Hepatocyte (in vitro differentiated cells): ENCODE measurements at regions not wholly inside any gene's neighbourhood (a gene's known extent, or its start where the extent isn't known, plus 50 kb on each side); places are given as distances from the start of the nearest gene placed in this dataset.

Experiments used
- DNase-seq: peaks from one replicate; pipeline ENCODE4 v3.0.0-alpha.2; 2016; ENCODE audit warnings: low spot score
- H2AFZ ChIP-seq: fragments of 200-600 bp; sonication (generic); 2 replicates; pipeline ENCODE4 v1.6.0; 2016; ENCODE audit warnings: antibody characterized with exemption, mild to moderate bottlenecking
- H3K27ac ChIP-seq: fragments of 200-600 bp; sonication (generic); 2 replicates; pipeline ENCODE4 v1.5.1; 2016; ENCODE audit warnings: mild to moderate bottlenecking
- H3K27me3 ChIP-seq: fragments of 200-600 bp; sonication (generic); 2 replicates; pipeline ENCODE4 v1.6.1; 2016
- H3K36me3 ChIP-seq: fragments of 200-600 bp; sonication (generic); replicated peaks from 2 replicates; pipeline ENCODE4 v1.5.1; 2016; ENCODE audit warnings: low read depth; ENCODE audit not compliant: insufficient read depth
- H3K4me1 ChIP-seq: fragments of 200-600 bp; sonication (generic); 2 replicates; pipeline ENCODE4 v1.5.1; 2016; ENCODE audit warnings: mild to moderate bottlenecking, moderate library complexity; ENCODE audit not compliant: insufficient read depth
- H3K4me2 ChIP-seq: fragments of 200-600 bp; sonication (generic); 2 replicates; pipeline ENCODE4 v1.6.0; 2016
- H3K4me3 ChIP-seq: fragments of 200-600 bp; sonication (generic); 2 replicates; pipeline ENCODE4 v1.5.1; 2016; ENCODE audit warnings: mild to moderate bottlenecking
- H3K79me2 ChIP-seq: fragments of 200-600 bp; sonication (generic); 2 replicates; pipeline ENCODE4 v1.6.0; 2017; ENCODE audit warnings: mild to moderate bottlenecking
- H3K9me2 ChIP-seq: fragments of 200-600 bp; sonication (generic); replicated peaks from 2 replicates; pipeline ENCODE4 v1.6.0; 2017; ENCODE audit warnings: mild to moderate bottlenecking; ENCODE audit not compliant: insufficient read depth
- H3K9me3 ChIP-seq: fragments of 200-600 bp; sonication (generic); 2 replicates; pipeline ENCODE4 v1.5.1; 2016; ENCODE audit warnings: low read depth, mild to moderate bottlenecking
- H4K20me1 ChIP-seq: fragments of 200-600 bp; sonication (generic); 2 replicates; pipeline ENCODE4 v1.6.0; 2016; ENCODE audit warnings: mild to moderate bottlenecking; ENCODE audit not compliant: insufficient read depth, poor library complexity, severe bottlenecking
- EZH2 ChIP-seq: fragments of 200-600 bp; sonication (generic); IDR thresholded peaks from 2 replicates; pipeline ENCODE4 v1.6.1; 2016; ENCODE audit warnings: antibody characterized with exemption, mild to moderate bottlenecking, borderline replicate concordance
- EZH2phosphoT487 ChIP-seq: fragments of 200-600 bp; sonication (generic); IDR thresholded peaks from one replicate; pipeline ENCODE4 v1.6.1; 2018; ENCODE audit warnings: antibody characterized with exemption, mild to moderate bottlenecking, low read depth, moderate library complexity; ENCODE audit not compliant: unreplicated experiment, severe bottlenecking
- WGBS: methylation state at CpG from one replicate; pipeline ENCODE4 v1.1.6; 2016; ENCODE audit warnings: low lambda C conversion rate; ENCODE audit errors: missing lambda C conversion rate; 5-methylcytosine and 5-hydroxymethylcytosine counted together
- TF ChIP-seq, protein P1 (sequence below): fragments of 200-600 bp; sonication (generic); IDR thresholded peaks from 2 replicates; pipeline ENCODE4 v1.5.1; 2016; ENCODE audit warnings: antibody characterized with exemption, mild to moderate bottlenecking; ENCODE audit not compliant: poor library complexity

DNA sequence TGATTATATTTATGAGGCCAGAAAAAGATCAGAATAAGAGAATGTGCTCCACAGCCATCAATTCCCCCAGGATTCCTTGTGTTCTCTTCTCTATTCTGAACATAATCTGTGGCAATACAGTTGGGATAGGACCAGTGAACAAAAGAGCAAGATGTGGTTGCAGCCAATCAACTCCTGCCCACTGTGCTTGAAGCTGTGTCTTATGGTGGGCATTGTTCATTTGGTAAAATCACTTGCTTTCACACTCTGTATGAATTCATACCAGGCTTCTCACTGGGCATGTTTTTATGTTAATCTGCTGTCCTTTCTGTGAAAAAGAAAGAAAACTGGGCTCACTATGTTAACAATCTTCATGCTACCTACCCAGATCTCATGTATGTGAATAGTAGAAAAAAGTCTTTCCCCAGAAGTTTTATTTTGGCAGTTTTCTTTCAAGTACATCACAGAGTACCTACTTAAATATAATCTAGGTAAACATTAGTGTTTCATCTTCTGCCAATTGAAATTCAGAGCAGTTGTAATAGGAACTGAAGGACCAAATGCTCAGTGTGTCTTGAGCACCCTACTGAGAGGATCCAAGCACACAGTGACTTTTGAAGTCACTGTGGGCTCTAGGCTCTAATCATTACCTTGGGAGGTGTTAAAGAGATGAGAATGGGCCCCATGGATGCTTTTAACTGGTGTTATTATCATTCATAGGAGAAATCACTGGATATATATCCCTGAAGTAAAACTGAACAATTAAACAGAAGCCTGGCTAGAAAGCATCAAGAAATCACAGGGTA lies 429.2 kb upstream of the TRAM1L1 start:
- no peaks in the 10 kb centered on the region for H4K20me1 ChIP-seq
- no peak for DNase-seq
- H3K79me2 ChIP-seq = no peaks in the 10 kb centered on the region
- H3K9me2 ChIP-seq = no peaks in the 10 kb centered on the region
- H3K27me3 ChIP-seq = no peaks in the 10 kb centered on the region
- no peaks in the 10 kb centered on the region for H3K36me3 ChIP-seq
- H2AFZ ChIP-seq = no peak overlapping the region
- H3K4me2 ChIP-seq = no peak overlapping the region
- TF ChIP-seq, protein P1, sequence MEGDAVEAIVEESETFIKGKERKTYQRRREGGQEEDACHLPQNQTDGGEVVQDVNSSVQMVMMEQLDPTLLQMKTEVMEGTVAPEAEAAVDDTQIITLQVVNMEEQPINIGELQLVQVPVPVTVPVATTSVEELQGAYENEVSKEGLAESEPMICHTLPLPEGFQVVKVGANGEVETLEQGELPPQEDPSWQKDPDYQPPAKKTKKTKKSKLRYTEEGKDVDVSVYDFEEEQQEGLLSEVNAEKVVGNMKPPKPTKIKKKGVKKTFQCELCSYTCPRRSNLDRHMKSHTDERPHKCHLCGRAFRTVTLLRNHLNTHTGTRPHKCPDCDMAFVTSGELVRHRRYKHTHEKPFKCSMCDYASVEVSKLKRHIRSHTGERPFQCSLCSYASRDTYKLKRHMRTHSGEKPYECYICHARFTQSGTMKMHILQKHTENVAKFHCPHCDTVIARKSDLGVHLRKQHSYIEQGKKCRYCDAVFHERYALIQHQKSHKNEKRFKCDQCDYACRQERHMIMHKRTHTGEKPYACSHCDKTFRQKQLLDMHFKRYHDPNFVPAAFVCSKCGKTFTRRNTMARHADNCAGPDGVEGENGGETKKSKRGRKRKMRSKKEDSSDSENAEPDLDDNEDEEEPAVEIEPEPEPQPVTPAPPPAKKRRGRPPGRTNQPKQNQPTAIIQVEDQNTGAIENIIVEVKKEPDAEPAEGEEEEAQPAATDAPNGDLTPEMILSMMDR = no peak
- TF ChIP-seq EZH2 = no peak
- H3K4me1 ChIP-seq = no peaks in the 10 kb centered on the region
- no peaks in the 10 kb centered on the region for H3K9me3 ChIP-seq
- H3K27ac ChIP-seq = no peak overlapping the region
- H3K4me3 ChIP-seq = no peak overlapping the region

- no peaks in the 10 kb centered on the region for H3K27me3 ChIP-seq
- H3K9me2 ChIP-seq = no peaks in the 10 kb centered on the region
- no peaks in the 10 kb centered on the region for H3K9me3 ChIP-seq
- no peaks in the 10 kb centered on the region for H4K20me1 ChIP-seq
- TF ChIP-seq, protein P1 = no peak
- TF ChIP-seq EZH2 = no peak
- TF ChIP-seq EZH2phosphoT487 = no peak
- no peaks in the 10 kb centered on the region for H3K4me1 ChIP-seq
- H3K27ac ChIP-seq = no peak overlapping the region
- no peaks in the 10 kb centered on the region for H3K79me2 ChIP-seq
- H3K36me3 ChIP-seq = no peaks in the 10 kb centered on the region
- H3K4me3 ChIP-seq = no peak overlapping the region
- no peak for DNase-seq
- WGBS = 67% methylated on average over 2 of the region's 2 CpGs
- no peak overlapping the region for H2AFZ ChIP-seq
- H3K4me2 ChIP-seq = no peak overlapping the region
Observed at GRCh38 chr4:117515921-117516320, 430.5 kb upstream of the TRAM1L1 start.

DNA sequence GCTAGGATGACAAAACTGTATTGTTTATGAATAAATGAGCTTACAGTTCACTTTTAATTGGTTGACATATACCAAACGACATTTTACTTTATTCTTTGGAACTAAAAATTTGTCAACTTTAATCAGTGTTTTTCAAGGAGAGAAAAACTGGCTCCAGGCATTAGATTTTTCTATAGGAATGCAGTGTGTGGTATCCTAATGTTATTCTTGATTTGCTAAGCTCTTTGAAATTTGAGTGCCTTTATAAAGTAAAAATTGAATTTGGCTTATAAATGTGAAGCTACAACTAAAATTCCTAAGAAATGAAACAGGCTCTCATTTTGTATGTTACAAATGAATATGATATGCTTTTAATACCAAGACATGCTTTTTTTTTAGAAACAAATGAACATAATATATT lies 442.2 kb upstream of the TRAM1L1 start:
- H2AFZ ChIP-seq = no peak overlapping the region
- H3K9me3 ChIP-seq = no peaks in the 10 kb centered on the region
- H3K27me3 ChIP-seq = no peaks in the 10 kb centered on the region
- no peaks in the 10 kb centered on the region for H3K4me1 ChIP-seq
- no peaks in the 10 kb centered on the region for H4K20me1 ChIP-seq
- DNase-seq = no peak
- no peaks in the 10 kb centered on the region for H3K36me3 ChIP-seq
- H3K4me2 ChIP-seq = no peak overlapping the region
- no peak overlapping the region for H3K27ac ChIP-seq
- TF ChIP-seq EZH2phosphoT487 = no peak
- TF ChIP-seq EZH2 = no peak
- H3K79me2 ChIP-seq = no peaks in the 10 kb centered on the region
- no peak overlapping the region for H3K4me3 ChIP-seq
- 62% methylated on average over 1 of the region's 1 CpG for WGBS
- H3K9me2 ChIP-seq = no peaks in the 10 kb centered on the region

GRCh38 chr4:117529401-117529800 lies 444.0 kb upstream of the TRAM1L1 start:
- no peak overlapping the region for H3K27ac ChIP-seq

More at GRCh38 chr4:117529401-117529800, 444.0 kb upstream of the TRAM1L1 start:
- Histone ChIP-seq H3K27me3 (no peaks in the 10 kb centered on the region), H4K20me1 (no peaks in the 10 kb centered on the region), H3K4me2 (no peak overlapping the region), H3K9me3 (no peaks in the 10 kb centered on the region), H3K4me1 (no peaks in the 10 kb centered on the region), H3K9me2 (no peaks in the 10 kb centered on the region), H3K4me3 (no peak overlapping the region), H2AFZ (no peak overlapping the region), H3K36me3 (no peaks in the 10 kb centered on the region), H3K79me2 (no peaks in the 10 kb centered on the region)
- WGBS = 77% methylated on average over 3 of the region's 3 CpGs
- no peak for DNase-seq
- TF ChIP-seq, protein P1 = no peak
- TF ChIP-seq EZH2phosphoT487 = no peak
- TF ChIP-seq EZH2 = no peak
